ENCODE measurements at regions not wholly inside any gene's neighbourhood (a gene's known extent, or its start where the extent isn't known, plus 50 kb on each side); places are given as distances from the start of the nearest gene placed in this dataset.

- TF ChIP-seq CTCF (IDR thresholded peaks at IDR 0.05) = no peak
- H3K36me3 ChIP-seq = no peaks in the 10 kb centered on the region
- H3K27me3 ChIP-seq = no peaks in the 10 kb centered on the region
- no peaks in the 10 kb centered on the region for H3K9me3 ChIP-seq
- DNase-seq = no peak
- H3K27ac ChIP-seq = no peak overlapping the region
- intact Hi-C loops (cut with DNase I; ENCODE audit: low total_unique reads) = no loop called here
- H3K4me1 ChIP-seq = no peaks in the 10 kb centered on the region
- H3K4me3 ChIP-seq = no peak overlapping the region
Observed at GRCh38 chr7:116093516-116094301, 63.1 kb upstream of the TFEC start.

- Histone ChIP-seq H3K4me3 (no peak overlapping the region), H3K27me3 (no peaks in the 10 kb centered on the region), H3K9me3 (no peaks in the 10 kb centered on the region), H3K4me1 (no peaks in the 10 kb centered on the region), H3K27ac (no peak overlapping the region), H3K36me3 (no peaks in the 10 kb centered on the region)
- intact Hi-C loops (cut with DNase I; ENCODE audit: low total_unique reads) = no loop called here
- no peak for DNase-seq
- TF ChIP-seq CTCF (IDR thresholded peaks at IDR 0.05) = no peak
Observed at GRCh38 chr7:116095396-116095795, 64.8 kb upstream of the TFEC start.

DNA sequence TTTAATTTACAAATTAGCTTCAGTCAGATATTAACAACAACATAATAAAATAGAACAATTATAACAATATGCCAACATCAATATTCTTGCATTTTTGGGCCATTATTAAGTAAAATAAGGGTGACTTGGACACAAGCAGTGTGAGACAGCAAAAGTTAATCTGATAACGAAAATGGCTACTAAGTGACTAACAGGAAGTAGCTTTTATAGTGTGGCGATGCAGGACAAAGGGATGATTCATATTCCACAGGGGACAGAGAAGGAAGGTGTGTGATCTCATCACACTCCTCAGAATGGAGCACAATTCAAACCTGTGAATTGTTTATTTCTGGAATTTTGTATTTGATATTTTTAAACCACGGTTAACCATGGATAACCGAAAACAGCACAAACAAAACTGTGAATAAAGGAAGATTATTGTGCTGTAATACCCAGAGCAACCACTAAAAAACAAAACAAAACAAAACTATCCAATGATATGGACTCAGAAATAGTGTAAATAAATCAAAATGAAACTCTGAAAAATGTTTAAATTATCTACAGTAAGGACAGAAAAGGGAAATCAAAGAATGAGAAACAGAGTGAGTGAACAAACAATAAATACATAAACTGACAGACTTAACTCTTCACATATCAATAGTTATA lies 66.9 kb upstream of the TFEC start:
- intact Hi-C loops (cut with DNase I; ENCODE audit: low total_unique reads) = no loop called here
- H3K4me3 ChIP-seq = no peak overlapping the region
- H3K36me3 ChIP-seq = no peaks in the 10 kb centered on the region
- no peak for DNase-seq
- no peak for TF ChIP-seq CTCF (IDR thresholded peaks at IDR 0.05)
- no peak overlapping the region for H3K27ac ChIP-seq
- no peaks in the 10 kb centered on the region for H3K27me3 ChIP-seq
- no peaks in the 10 kb centered on the region for H3K4me1 ChIP-seq
- H3K9me3 ChIP-seq = no peaks in the 10 kb centered on the region

DNA sequence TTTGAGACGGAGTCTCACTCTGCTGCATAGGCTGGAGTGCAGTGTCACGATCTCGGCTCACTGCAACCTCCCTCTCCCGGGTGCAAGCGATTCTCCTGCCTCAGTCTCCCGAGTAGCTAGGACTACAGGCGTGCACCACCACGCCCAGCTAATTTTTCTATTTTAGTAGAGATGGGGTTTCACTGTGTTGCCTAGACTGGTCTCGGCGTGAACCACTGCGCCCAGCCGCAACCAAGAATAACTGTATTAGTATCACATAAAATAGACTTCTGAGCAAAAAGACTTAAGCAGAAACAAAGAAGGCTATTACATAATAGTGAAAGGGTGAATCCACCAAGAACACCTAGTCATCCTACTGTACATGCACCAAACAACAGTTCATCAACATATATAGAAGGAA lies 67.6 kb upstream of the TFEC start:
- Histone ChIP-seq H3K27ac (no peak overlapping the region), H3K4me1 (no peaks in the 10 kb centered on the region), H3K4me3 (no peak overlapping the region), H3K9me3 (no peaks in the 10 kb centered on the region), H3K36me3 (no peaks in the 10 kb centered on the region), H3K27me3 (no peaks in the 10 kb centered on the region)
- intact Hi-C loops (cut with DNase I; ENCODE audit: low total_unique reads) = no loop called here
- TF ChIP-seq CTCF (IDR thresholded peaks at IDR 0.05) = no peak
- no peak for DNase-seq

DNA sequence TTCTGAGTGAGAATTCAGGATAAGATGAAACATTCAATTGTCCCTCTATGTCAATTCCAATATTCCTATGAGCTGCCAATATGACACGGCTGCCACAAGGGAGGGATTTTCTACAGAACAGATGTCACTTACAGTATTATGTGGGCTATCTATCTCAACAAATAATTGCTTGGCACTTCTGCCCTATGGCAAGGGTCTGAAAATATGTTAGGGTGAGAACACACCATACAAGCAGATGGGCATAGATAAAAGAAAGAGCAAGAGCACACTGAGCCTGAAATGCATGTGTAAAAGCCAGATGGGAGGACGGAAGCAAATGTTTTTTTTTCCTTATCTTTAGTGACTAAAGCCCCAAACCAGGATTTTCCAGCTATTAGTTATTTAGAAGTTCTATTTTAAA lies 70.1 kb upstream of the TFEC start:
- Histone ChIP-seq H3K27me3 (no peaks in the 10 kb centered on the region), H3K36me3 (no peaks in the 10 kb centered on the region), H3K9me3 (no peaks in the 10 kb centered on the region), H3K4me3 (no peak overlapping the region), H3K4me1 (no peaks in the 10 kb centered on the region), H3K27ac (no peak overlapping the region)
- no peak for TF ChIP-seq CTCF (IDR thresholded peaks at IDR 0.05)
- DNase-seq = no peak
- intact Hi-C loops (cut with DNase I; ENCODE audit: low total_unique reads) = no loop called here
